ENCODE measurements at regions not wholly inside any gene's neighbourhood (a gene's known extent, or its start where the extent isn't known, plus 50 kb on each side); places are given as distances from the start of the nearest gene placed in this dataset.

- ATAC-seq (ENCODE audit: low read depth in 2 of 2), result no peak
- H3K27me3 Mint-ChIP-seq, result peaks cover 74% of the 10 kb centered on the region
- Histone ChIP-seq H3K9me3 (ENCODE audit: control insufficient read depth in 2 of 2, low read length in 2 of 2) (no peaks in the 10 kb centered on the region), H3K4me1 (ENCODE audit: control insufficient read depth, insufficient read depth, low read length, poor library complexity, severe bottlenecking) (peaks cover 13% of the 10 kb centered on the region), H3K27me3 (ENCODE audit: control insufficient read depth, insufficient read depth, low read length) (peaks cover 58% of the 10 kb centered on the region), H3K27ac (ENCODE audit: insufficient read depth, low read length, poor library complexity, severe bottlenecking) (no peak overlapping the region), H3K36me3 (ENCODE audit: control insufficient read depth, insufficient read depth, low read length) (no peaks in the 10 kb centered on the region), H3K4me3 (ENCODE audit: low read depth, low read length) (no peak overlapping the region)
- H3K9me3 Mint-ChIP-seq, result peaks cover 0 to 3% (median 0%) of the 10 kb centered on the region in 7 donors
- H3K4me3 Mint-ChIP-seq, result peak overlapping the region in 2 of 4 donors; percentile 85 to 89
- no peak for DNase-seq
- peaks cover 3% of the 10 kb centered on the region for H3K36me3 Mint-ChIP-seq
- H3K4me1 Mint-ChIP-seq, result peaks cover 3 to 32% (median 7%) of the 10 kb centered on the region in 4 donors
- H3K27ac Mint-ChIP-seq, result peak overlapping the region in 1 of 3 donors; percentile 16
These were observed 137.4 kb downstream of the INSIG2 start for GRCh38 chr2:118225666-118226065.

- Histone ChIP-seq H3K27ac (ENCODE audit: insufficient read depth, low read length, poor library complexity, severe bottlenecking) (no peak overlapping the region), H3K4me3 (ENCODE audit: low read depth, low read length) (no peak overlapping the region), H3K27me3 (ENCODE audit: control insufficient read depth, insufficient read depth, low read length) (peaks cover 60% of the 10 kb centered on the region), H3K4me1 (ENCODE audit: control insufficient read depth, insufficient read depth, low read length, poor library complexity, severe bottlenecking) (peaks cover 13% of the 10 kb centered on the region), H3K9me3 (ENCODE audit: control insufficient read depth in 2 of 2, low read length in 2 of 2) (no peaks in the 10 kb centered on the region), H3K36me3 (ENCODE audit: control insufficient read depth, insufficient read depth, low read length) (no peaks in the 10 kb centered on the region)
- ATAC-seq (ENCODE audit: low read depth in 2 of 2) (no peak), DNase-seq (peak in 1 of 3 donors; percentile 16)
- peaks cover 3 to 32% (median 7%) of the 10 kb centered on the region in 4 donors for H3K4me1 Mint-ChIP-seq
- peak overlapping the region in 1 of 3 donors; percentile 27 for H3K27ac Mint-ChIP-seq
- peaks cover 3% of the 10 kb centered on the region for H3K36me3 Mint-ChIP-seq
- H3K9me3 Mint-ChIP-seq, result peaks cover 0 to 3% (median 0%) of the 10 kb centered on the region in 7 donors
- H3K27me3 Mint-ChIP-seq, result peaks cover 82% of the 10 kb centered on the region
- H3K4me3 Mint-ChIP-seq, result peak overlapping the region; percentile 73 to 89 (median 82)
These were observed 136.6 kb downstream of the INSIG2 start for GRCh38 chr2:118224895-118225311.

GRCh38 chr2:118223992-118224894, 136.0 kb downstream of the INSIG2 start:
- H3K27ac ChIP-seq (ENCODE audit: insufficient read depth, low read length, poor library complexity, severe bottlenecking), result no peak overlapping the region
- ATAC-seq (ENCODE audit: low read depth in 2 of 2), result peak; percentile 50 to 54

GRCh38 chr2:118223511-118223991, 135.3 kb downstream of the INSIG2 start:
- H3K36me3 ChIP-seq (ENCODE audit: control insufficient read depth, insufficient read depth, low read length), result no peaks in the 10 kb centered on the region
- peaks cover 0 to 3% (median 0%) of the 10 kb centered on the region in 7 donors for H3K9me3 Mint-ChIP-seq
- H3K4me3 Mint-ChIP-seq, result peak overlapping the region; percentile 86 to 93 (median 90)
- no peak overlapping the region for H3K27ac ChIP-seq (ENCODE audit: insufficient read depth, low read length, poor library complexity, severe bottlenecking)
- peaks cover 13% of the 10 kb centered on the region for H3K4me1 ChIP-seq (ENCODE audit: control insufficient read depth, insufficient read depth, low read length, poor library complexity, severe bottlenecking)
- H3K27me3 ChIP-seq (ENCODE audit: control insufficient read depth, insufficient read depth, low read length), result peaks cover 60% of the 10 kb centered on the region
- peaks cover 3 to 32% (median 7%) of the 10 kb centered on the region in 4 donors for H3K4me1 Mint-ChIP-seq
- no peak for ATAC-seq (ENCODE audit: low read depth in 2 of 2)
- H3K27me3 Mint-ChIP-seq, result peaks cover 85% of the 10 kb centered on the region
- peak overlapping the region; percentile 92 for H3K4me3 ChIP-seq (ENCODE audit: low read depth, low read length)
- H3K9me3 ChIP-seq (ENCODE audit: control insufficient read depth in 2 of 2, low read length in 2 of 2), result no peaks in the 10 kb centered on the region
- H3K27ac Mint-ChIP-seq, result peak overlapping the region in 1 of 3 donors; percentile 84
- no peak for DNase-seq
- H3K36me3 Mint-ChIP-seq, result peaks cover 3% of the 10 kb centered on the region

More at GRCh38 chr2:118223992-118224894, 136.0 kb downstream of the INSIG2 start:
- DNase-seq, result peak; percentile 4 to 63 (median 34)
- Histone ChIP-seq H3K9me3 (ENCODE audit: control insufficient read depth in 2 of 2, low read length in 2 of 2) (no peaks in the 10 kb centered on the region), H3K36me3 (ENCODE audit: control insufficient read depth, insufficient read depth, low read length) (no peaks in the 10 kb centered on the region), H3K27me3 (ENCODE audit: control insufficient read depth, insufficient read depth, low read length) (peaks cover 64% of the 10 kb centered on the region), H3K4me3 (ENCODE audit: low read depth, low read length) (peak overlapping the region; percentile 92), H3K4me1 (ENCODE audit: control insufficient read depth, insufficient read depth, low read length, poor library complexity, severe bottlenecking) (peaks cover 13% of the 10 kb centered on the region)
- Mint-ChIP-seq H3K4me3 (peak overlapping the region; percentile 88 to 93 (median 90)), H3K9me3 (peaks cover 0 to 3% (median 0%) of the 10 kb centered on the region in 7 donors), H3K4me1 (peaks cover 3 to 32% (median 7%) of the 10 kb centered on the region in 4 donors), H3K36me3 (peaks cover 3% of the 10 kb centered on the region), H3K27me3 (peaks cover 86% of the 10 kb centered on the region), H3K27ac (peak overlapping the region in 1 of 3 donors; percentile 84)

- Mint-ChIP-seq H3K27me3 (peaks cover 84% of the 10 kb centered on the region), H3K4me1 (peaks cover 3 to 32% (median 7%) of the 10 kb centered on the region in 4 donors), H3K27ac (no peak overlapping the region), H3K36me3 (peaks cover 3% of the 10 kb centered on the region), H3K9me3 (peaks cover 0 to 3% (median 0%) of the 10 kb centered on the region in 7 donors), H3K4me3 (peak overlapping the region; percentile 86 to 93 (median 90))
- ATAC-seq (ENCODE audit: low read depth in 2 of 2) (no peak), DNase-seq (no peak)
- no peaks in the 10 kb centered on the region for H3K9me3 ChIP-seq (ENCODE audit: control insufficient read depth in 2 of 2, low read length in 2 of 2)
- H3K4me3 ChIP-seq (ENCODE audit: low read depth, low read length), result peak overlapping the region; percentile 92
- H3K4me1 ChIP-seq (ENCODE audit: control insufficient read depth, insufficient read depth, low read length, poor library complexity, severe bottlenecking), result peaks cover 13% of the 10 kb centered on the region
- H3K27ac ChIP-seq (ENCODE audit: insufficient read depth, low read length, poor library complexity, severe bottlenecking), result no peak overlapping the region
- H3K36me3 ChIP-seq (ENCODE audit: control insufficient read depth, insufficient read depth, low read length), result no peaks in the 10 kb centered on the region
- H3K27me3 ChIP-seq (ENCODE audit: control insufficient read depth, insufficient read depth, low read length), result peaks cover 58% of the 10 kb centered on the region
These were observed 134.6 kb downstream of the INSIG2 start for GRCh38 chr2:118222672-118223421.

- Mint-ChIP-seq H3K4me1 (peaks cover 3 to 32% (median 7%) of the 10 kb centered on the region in 4 donors), H3K27me3 (peaks cover 79% of the 10 kb centered on the region), H3K27ac (no peak overlapping the region), H3K4me3 (peak overlapping the region in 1 of 4 donors; percentile 43), H3K36me3 (peaks cover 3% of the 10 kb centered on the region), H3K9me3 (peaks cover 0 to 3% (median 0%) of the 10 kb centered on the region in 7 donors)
- Histone ChIP-seq H3K36me3 (ENCODE audit: control insufficient read depth, insufficient read depth, low read length) (no peaks in the 10 kb centered on the region), H3K9me3 (ENCODE audit: control insufficient read depth in 2 of 2, low read length in 2 of 2) (no peaks in the 10 kb centered on the region), H3K4me1 (ENCODE audit: control insufficient read depth, insufficient read depth, low read length, poor library complexity, severe bottlenecking) (peaks cover 13% of the 10 kb centered on the region), H3K4me3 (ENCODE audit: low read depth, low read length) (no peak overlapping the region), H3K27me3 (ENCODE audit: control insufficient read depth, insufficient read depth, low read length) (peaks cover 55% of the 10 kb centered on the region), H3K27ac (ENCODE audit: insufficient read depth, low read length, poor library complexity, severe bottlenecking) (no peak overlapping the region)
- no peak for ATAC-seq (ENCODE audit: low read depth in 2 of 2)
- no peak for DNase-seq
These were observed 134.0 kb downstream of the INSIG2 start for GRCh38 chr2:118222273-118222594.

- Histone ChIP-seq H3K4me1 (ENCODE audit: control insufficient read depth, insufficient read depth, low read length, poor library complexity, severe bottlenecking) (peaks cover 13% of the 10 kb centered on the region), H3K27ac (ENCODE audit: insufficient read depth, low read length, poor library complexity, severe bottlenecking) (no peak overlapping the region), H3K36me3 (ENCODE audit: control insufficient read depth, insufficient read depth, low read length) (no peaks in the 10 kb centered on the region), H3K4me3 (ENCODE audit: low read depth, low read length) (no peak overlapping the region), H3K27me3 (ENCODE audit: control insufficient read depth, insufficient read depth, low read length) (peaks cover 52% of the 10 kb centered on the region), H3K9me3 (ENCODE audit: control insufficient read depth in 2 of 2, low read length in 2 of 2) (no peaks in the 10 kb centered on the region)
- Mint-ChIP-seq H3K4me1 (peaks cover 3 to 32% (median 7%) of the 10 kb centered on the region in 4 donors), H3K9me3 (peaks cover 0 to 3% (median 0%) of the 10 kb centered on the region in 7 donors), H3K36me3 (peaks cover 3% of the 10 kb centered on the region), H3K4me3 (peak overlapping the region in 1 of 4 donors; percentile 43), H3K27ac (no peak overlapping the region), H3K27me3 (peaks cover 74% of the 10 kb centered on the region)
- DNase-seq (peak; percentile 12 to 72 (median 53)), ATAC-seq (ENCODE audit: low read depth in 2 of 2) (peak; percentile 56 to 67)
These were observed 133.4 kb downstream of the INSIG2 start for GRCh38 chr2:118221536-118222272.
